Aorta (tissue), 5 donors: ENCODE measurements at regions not wholly inside any gene's neighbourhood (a gene's known extent, or its start where the extent isn't known, plus 50 kb on each side); places are given as distances from the start of the nearest gene placed in this dataset.
"Not testable (repeated sequence)": the region's sequence is repeated elsewhere in the genome, so short reads cannot be mapped to it uniquely, and the experiment has no call there.

Experiments used
- ATAC-seq: fragments of 200-7000 bp; cut with Tn5 transposase; one replicate; pipeline ENCODE4 v1.9.1; 2022; ENCODE audit warnings: moderate library complexity; ENCODE audit not compliant: low FRiP score
- DNase-seq, 2 donors: peaks; one replicate each; pipeline ENCODE4 v3.0.0-alpha.2; 2020
- H3K27ac ChIP-seq, 2 donors: one replicate each; pipeline ENCODE4 v1.5.1; 2013; ENCODE audit warnings: low read length in 2 of 2, mild to moderate bottlenecking in 2 of 2, moderate library complexity in 2 of 2, control low read depth in 1 of 2, inconsistent platforms in 1 of 2, low read depth in 1 of 2
- H3K27me3 ChIP-seq, 2 donors: one replicate each; pipeline ENCODE4 v1.6.1; 2013; ENCODE audit warnings: control low read depth in 1 of 2, low read length in 1 of 2, mild to moderate bottlenecking in 1 of 2, moderate library complexity in 1 of 2; ENCODE audit not compliant: insufficient read depth in 2 of 2, control insufficient read depth in 1 of 2
- H3K36me3 ChIP-seq, 2 donors: one replicate each; pipeline ENCODE4 v1.6.1; 2013; ENCODE audit warnings: control low read depth in 1 of 2, low read length in 1 of 2, mild to moderate bottlenecking in 1 of 2; ENCODE audit not compliant: insufficient read depth in 2 of 2, control insufficient read depth in 1 of 2
- H3K4me1 ChIP-seq, 2 donors: one replicate each; pipeline ENCODE4 v1.6.1; 2013; ENCODE audit warnings: low read length in 2 of 2, control low read depth in 1 of 2, mild to moderate bottlenecking in 1 of 2, moderate library complexity in 1 of 2; ENCODE audit not compliant: insufficient read depth in 2 of 2, control insufficient read depth in 1 of 2
- H3K4me3 ChIP-seq, 2 donors: one replicate each; pipeline ENCODE4 v1.5.1; 2013; ENCODE audit warnings: low read length in 2 of 2, control low read depth in 1 of 2, mild to moderate bottlenecking in 1 of 2
- H3K9me3 ChIP-seq: one replicate; pipeline ENCODE4 v1.6.1; 2013; ENCODE audit warnings: mild to moderate bottlenecking, low read length; ENCODE audit not compliant: control insufficient read depth
- WGBS, 2 donors: extraction: QIAGEN DNeasy Blood & Tissue Kit; methylation state at CpG; one replicate each; pipeline ENCODE4 v1.1.7; 2013; 5-methylcytosine and 5-hydroxymethylcytosine counted together
- intact Hi-C, 2 donors: fragments of 100-400 bp; cut with DNase I; formaldehyde crosslinking; loops; one replicate each; pipeline versions ENCODE4 v1.14.2 to v1.15.0; 2022
- donor health status: healthy with polysubstance abuse.
- donor health status: Bipolar disorder and iron deficiency.
- donor health status: DM: no; HTN: no; CAD: no.
- donor health status: DM: no; HTN: no; CAD: no.
- donor health status: DM: yes; HTN: yes; CAD: no.

DNA sequence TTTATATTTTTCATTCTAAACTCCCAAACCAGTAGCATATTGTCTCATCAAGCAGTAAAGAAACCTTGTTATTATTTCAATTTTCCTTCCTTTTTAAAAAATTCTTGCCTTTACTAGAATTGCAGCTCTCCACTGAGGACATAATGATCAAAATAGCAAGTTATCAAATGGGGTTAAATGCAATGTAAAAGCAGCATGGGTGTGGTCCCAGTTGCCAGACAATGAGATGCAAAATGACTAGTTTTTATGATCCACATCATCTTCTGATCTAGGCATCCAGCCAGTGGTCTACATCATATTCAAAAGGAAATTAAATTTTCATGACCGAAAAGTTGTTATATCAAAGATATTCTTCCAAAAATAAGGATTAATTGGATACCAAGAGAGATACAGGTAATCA, 427.9 kb upstream of the SMIM31 start:
- DNase-seq (no peak), ATAC-seq (no peak)
- no peaks in the 10 kb centered on the region for H3K9me3 ChIP-seq
- no peaks in the 10 kb centered on the region for H3K36me3 ChIP-seq
- H3K27ac ChIP-seq, result no peak overlapping the region
- no peak overlapping the region for H3K4me3 ChIP-seq
- intact Hi-C loops, result no loop called here
- 95 to 98% methylated on average over 1 of the region's 1 CpG for WGBS, 2 donors
- H3K4me1 ChIP-seq, result no peaks in the 10 kb centered on the region
- no peaks in the 10 kb centered on the region for H3K27me3 ChIP-seq

DNA sequence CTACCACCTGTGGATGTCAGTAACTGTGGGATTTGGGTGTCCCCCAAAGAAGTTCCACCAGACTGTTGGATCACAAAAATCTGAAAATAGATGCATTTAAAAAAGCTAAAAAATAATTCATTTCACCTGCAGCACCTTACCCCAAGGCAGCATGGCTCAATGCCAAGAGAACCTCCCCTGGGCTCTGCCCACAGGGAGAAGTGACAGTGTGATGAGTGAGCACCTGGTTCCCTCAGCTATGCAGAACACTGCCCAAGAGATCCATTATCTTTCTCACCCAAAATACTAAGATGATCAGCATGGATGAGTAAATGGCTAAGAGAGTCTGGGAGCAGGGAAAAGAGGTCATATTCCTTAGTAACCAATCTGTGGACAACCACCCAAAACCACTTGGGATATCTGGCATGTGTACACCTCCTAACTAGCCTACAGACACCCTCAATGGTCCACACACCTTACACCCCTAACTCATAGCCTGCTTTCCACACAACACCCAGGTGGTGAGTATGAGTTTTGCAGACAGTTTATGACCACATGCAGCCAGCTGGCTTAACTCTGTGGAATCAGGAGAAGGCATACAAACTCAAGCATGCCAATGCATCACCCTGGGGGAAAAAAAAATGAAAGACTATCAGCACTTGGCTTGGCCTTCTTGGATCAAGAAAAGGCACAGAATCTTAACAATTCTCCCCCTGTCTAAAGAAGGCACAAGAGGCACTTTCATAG, 416.5 kb upstream of the SMIM31 start:
- peaks cover 3% of the 10 kb centered on the region for H3K9me3 ChIP-seq
- intact Hi-C loops, result no loop called here
- no peaks in the 10 kb centered on the region for H3K4me1 ChIP-seq
- ATAC-seq (no peak), DNase-seq (no peak)
- no peak overlapping the region for H3K27ac ChIP-seq
- H3K36me3 ChIP-seq, result no peaks in the 10 kb centered on the region
- no peaks in the 10 kb centered on the region for H3K27me3 ChIP-seq
- H3K4me3 ChIP-seq, result no peak overlapping the region

DNA sequence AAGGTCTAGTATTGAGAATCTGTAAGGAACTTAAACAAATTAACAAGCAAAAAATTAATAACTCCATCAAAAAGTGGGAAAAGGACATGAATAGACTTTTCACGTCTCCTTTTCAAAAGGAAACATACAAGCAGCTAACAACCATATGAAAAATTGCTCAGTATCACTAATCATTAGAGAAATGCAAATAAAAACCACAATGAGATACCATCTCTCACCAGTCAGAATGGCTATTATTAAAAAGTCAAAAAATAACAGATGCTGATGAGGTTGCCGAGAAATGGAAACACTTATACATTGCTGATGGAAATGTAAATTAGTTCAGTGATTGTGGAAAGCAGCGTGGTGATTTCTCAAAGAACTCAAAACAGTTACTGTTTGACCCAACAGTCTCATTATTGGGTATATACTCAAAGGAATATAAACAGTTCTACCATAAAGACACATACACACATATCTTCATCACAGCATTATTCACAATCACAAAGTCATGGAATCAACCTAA, 410.4 kb upstream of the SMIM31 start:
- no peak for DNase-seq
- Histone ChIP-seq H3K4me3 (no peak overlapping the region), H3K27ac (no peak overlapping the region), H3K27me3 (no peaks in the 10 kb centered on the region), H3K9me3 (peaks cover 3% of the 10 kb centered on the region), H3K36me3 (no peaks in the 10 kb centered on the region), H3K4me1 (no peaks in the 10 kb centered on the region)
- 77 to 90% methylated on average over 3 of the region's 3 CpGs for WGBS, 2 donors
- intact Hi-C loops, result no loop called here
- no peak for ATAC-seq

DNA sequence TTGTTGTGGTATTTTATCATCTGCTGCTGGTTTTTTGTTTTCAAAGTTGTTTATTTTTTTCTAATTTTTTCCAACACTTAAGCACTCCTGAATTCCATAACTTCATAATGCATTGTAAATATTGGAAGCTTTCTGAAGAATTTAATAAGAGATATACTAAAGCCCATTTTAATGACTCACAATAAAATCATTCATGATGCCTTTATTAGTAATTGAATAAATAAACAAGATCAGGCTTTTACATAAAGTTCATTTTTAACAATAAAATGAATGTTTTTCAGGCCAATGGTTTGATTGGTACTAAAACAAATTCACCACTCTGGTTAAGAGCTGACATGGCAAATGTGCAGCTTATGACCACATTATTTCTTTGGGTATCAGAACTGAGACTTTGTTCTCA, 408.2 kb upstream of the SMIM31 start:
- H3K4me3 ChIP-seq, result no peak overlapping the region
- no peaks in the 10 kb centered on the region for H3K4me1 ChIP-seq
- intact Hi-C loops, result no loop called here
- no peak for DNase-seq
- no peak for ATAC-seq
- no peaks in the 10 kb centered on the region for H3K9me3 ChIP-seq
- H3K27me3 ChIP-seq, result no peaks in the 10 kb centered on the region
- H3K36me3 ChIP-seq, result no peaks in the 10 kb centered on the region
- H3K27ac ChIP-seq, result no peak overlapping the region

DNA sequence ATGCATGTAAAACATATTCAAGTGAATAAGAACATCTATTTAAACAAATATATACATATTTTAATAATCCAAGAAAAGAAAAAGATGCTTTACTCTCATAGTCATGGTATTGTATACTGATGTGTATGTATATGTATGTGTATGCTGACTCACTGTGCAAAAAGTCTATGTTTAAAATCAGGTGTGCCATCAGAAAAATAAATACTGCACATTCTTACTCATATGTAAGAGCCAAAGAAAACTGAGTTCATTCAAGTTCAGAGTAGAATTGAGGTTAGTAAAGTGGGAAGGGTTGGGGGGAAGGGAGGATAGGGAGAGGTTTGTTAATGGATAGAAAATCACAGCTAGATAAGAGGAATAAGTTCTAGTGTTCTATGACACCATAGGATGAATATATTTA, 403.9 kb upstream of the SMIM31 start:
- Histone ChIP-seq H3K27me3 (no peaks in the 10 kb centered on the region), H3K4me3 (no peak overlapping the region), H3K4me1 (no peaks in the 10 kb centered on the region), H3K36me3 (no peaks in the 10 kb centered on the region), H3K9me3 (no peaks in the 10 kb centered on the region), H3K27ac (no peak overlapping the region)
- no peak for ATAC-seq
- DNase-seq, result no peak
- intact Hi-C loops, result no loop called here

DNA sequence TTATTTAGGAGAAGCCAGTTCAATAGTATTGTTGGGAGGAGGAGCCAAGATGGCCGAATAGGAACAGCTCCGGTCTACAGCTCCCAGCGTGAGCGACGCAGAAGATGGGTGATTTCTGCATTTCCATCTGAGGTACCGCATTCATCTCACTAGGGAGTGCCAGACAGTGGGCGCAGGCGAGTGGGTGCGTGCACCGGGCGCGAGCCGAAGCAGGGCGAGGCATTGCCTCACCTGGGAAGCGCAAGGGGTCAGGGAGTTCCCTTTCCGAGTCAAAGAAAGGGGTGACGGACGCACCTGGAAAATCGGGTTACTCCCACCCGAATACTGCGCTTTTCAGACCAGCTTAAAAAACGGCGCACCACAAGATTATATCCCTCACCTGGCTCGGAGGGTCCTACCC, 403.2 kb upstream of the SMIM31 start:
- ATAC-seq, H3K27ac ChIP-seq, DNase-seq, H3K4me3 ChIP-seq, H3K4me1 ChIP-seq, H3K9me3 ChIP-seq, H3K27me3 ChIP-seq, intact Hi-C loops, H3K36me3 ChIP-seq: not testable (repeated sequence)
- 96 to 97% methylated on average over 8 to 24 of the region's 24 CpGs for WGBS, 2 donors

DNA sequence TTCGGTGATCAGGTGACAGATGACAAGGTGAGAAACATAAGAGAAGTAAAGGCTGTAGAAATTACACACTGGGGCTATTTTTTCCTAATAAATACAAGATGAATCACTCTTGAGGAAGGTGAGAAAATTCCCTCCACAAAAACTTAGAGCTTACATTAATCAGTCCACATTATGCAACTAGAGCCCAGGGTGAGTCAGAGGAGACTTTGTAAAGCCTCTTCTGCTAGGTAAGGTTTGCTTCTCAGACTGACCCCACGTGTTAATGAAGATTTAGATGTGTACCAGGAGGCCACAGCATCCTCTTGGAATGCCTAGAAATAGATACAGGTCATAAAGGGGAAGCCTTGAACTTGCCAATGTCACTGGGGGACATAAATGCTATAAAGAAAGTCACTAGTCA, 396.0 kb upstream of the SMIM31 start:
- WGBS, 2 donors, result 56 to 65% methylated on average over 2 of the region's 2 CpGs
- Histone ChIP-seq H3K36me3 (no peaks in the 10 kb centered on the region), H3K27me3 (no peaks in the 10 kb centered on the region), H3K27ac (no peak overlapping the region), H3K9me3 (no peaks in the 10 kb centered on the region), H3K4me3 (no peak overlapping the region), H3K4me1 (no peaks in the 10 kb centered on the region)
- intact Hi-C loops, result no loop called here
- ATAC-seq, result no peak
- no peak for DNase-seq

DNA sequence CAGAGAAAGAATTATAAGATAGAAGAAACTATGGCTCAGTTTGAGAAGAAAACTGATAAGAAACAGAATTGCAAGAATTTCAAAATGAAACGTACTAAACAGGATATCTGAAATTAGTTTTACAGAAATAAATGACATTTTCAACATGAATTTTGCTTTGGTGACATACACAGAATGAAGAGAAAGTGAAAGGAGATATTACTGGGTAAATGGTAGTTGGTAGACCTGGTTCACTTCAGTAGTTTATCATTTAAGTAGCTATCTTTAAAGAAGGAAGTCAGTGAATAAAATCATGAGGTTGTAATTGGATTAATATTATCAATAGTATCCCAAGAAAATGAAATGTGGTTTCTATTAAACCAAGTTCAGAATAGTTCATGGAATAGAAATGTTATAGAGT, 395.5 kb upstream of the SMIM31 start:
- Histone ChIP-seq H3K27ac (no peak overlapping the region), H3K4me1 (no peaks in the 10 kb centered on the region), H3K4me3 (no peak overlapping the region), H3K9me3 (no peaks in the 10 kb centered on the region), H3K36me3 (no peaks in the 10 kb centered on the region), H3K27me3 (no peaks in the 10 kb centered on the region)
- ATAC-seq (no peak), DNase-seq (no peak)
- intact Hi-C loops, result no loop called here
- 46 to 73% methylated on average over 1 of the region's 1 CpG for WGBS, 2 donors

DNA sequence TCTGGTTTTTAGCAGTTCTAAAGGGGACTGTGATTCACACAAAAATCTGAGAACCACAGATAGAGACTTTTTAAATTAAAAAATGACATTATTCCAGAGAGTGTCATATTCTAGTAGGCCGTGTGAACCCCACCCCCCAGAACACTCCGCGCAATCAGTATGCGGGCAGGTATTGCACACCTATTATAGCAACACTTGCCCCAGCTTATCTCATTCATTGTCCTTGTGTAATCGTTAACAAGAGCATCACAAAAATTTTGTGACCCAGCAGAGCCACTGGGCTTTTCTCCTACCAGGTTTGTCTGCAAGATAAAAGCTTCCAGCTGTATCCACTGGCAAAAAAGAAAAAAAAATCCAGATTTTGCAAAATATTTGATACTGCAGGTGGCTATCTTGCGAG, 394.1 kb upstream of the SMIM31 start:
- no peak for DNase-seq
- Histone ChIP-seq H3K9me3 (no peaks in the 10 kb centered on the region), H3K4me1 (no peaks in the 10 kb centered on the region), H3K27me3 (no peaks in the 10 kb centered on the region), H3K36me3 (no peaks in the 10 kb centered on the region), H3K27ac (no peak overlapping the region), H3K4me3 (no peak overlapping the region)
- no peak for ATAC-seq
- intact Hi-C loops, result no loop called here
- WGBS, 2 donors, result 82 to 84% methylated on average over 6 of the region's 6 CpGs
